Erythroblast (primary cell): ENCODE measurements at regions not wholly inside any gene's neighbourhood (a gene's known extent, or its start where the extent isn't known, plus 50 kb on each side); places are given as distances from the start of the nearest gene placed in this dataset.
"Not testable (repeated sequence)": the region's sequence is repeated elsewhere in the genome, so short reads cannot be mapped to it uniquely, and the experiment has no call there.

Source experiments
- DNase-seq, 2 experiments: peaks; one replicate each; lab custom pipeline; 2025; lab: John Stamatoyannopoulos, UW
- GATA1 ChIP-seq: IDR thresholded peaks from 2 replicates; pipeline ENCODE4 v1.6.1; 2011; ENCODE audit warnings: low read depth, mild to moderate bottlenecking, control low read depth, low read length, moderate library complexity
- POLR2A ChIP-seq: IDR thresholded peaks from 2 replicates; pipeline ENCODE4 v1.6.1; 2011; ENCODE audit warnings: mild to moderate bottlenecking, low read length

DNA sequence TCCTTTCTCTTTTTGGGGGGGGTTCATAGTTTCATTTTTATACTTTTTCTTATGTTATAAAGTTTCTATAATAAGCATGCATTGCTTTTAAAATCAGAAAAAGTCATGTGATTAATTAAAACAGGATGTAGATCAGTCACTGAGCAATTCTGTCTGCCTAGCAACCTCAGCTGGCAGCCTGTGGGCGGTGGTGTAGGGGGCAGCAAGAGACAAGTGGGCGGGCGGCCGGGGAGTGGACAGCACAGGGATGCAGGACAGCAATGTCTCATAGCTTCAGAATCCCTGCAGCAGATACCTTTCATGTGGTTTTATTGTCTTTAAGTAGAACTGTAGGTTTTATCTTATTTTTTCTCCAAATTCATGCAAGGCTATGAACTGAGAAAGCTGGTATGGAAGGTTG is 101.9 kb upstream of the S1PR3 start:
- DNase-seq = no peak
- no peak for TF ChIP-seq GATA1
- TF ChIP-seq POLR2A = no peak

DNA sequence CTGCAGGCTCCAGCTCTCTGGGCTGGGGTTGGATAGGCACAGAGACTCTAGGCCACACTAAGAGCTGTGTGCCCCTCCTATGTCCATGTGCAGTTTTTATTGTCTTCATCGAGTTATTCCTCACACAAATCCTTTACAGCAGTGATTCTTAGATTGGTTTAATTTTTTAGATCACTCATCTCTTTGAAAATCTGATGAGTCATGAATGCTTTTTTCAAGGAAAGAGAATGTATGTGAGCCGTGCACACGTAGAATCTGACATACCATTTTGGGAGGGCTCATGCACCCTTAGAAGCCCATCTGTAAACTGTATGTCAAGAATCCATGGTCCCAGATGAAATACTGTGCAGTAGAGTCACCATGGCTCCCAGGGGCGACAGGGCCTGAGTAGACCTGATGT is 100.7 kb upstream of the S1PR3 start:
- no peak for DNase-seq
- TF ChIP-seq GATA1 = no peak
- no peak for TF ChIP-seq POLR2A

DNA sequence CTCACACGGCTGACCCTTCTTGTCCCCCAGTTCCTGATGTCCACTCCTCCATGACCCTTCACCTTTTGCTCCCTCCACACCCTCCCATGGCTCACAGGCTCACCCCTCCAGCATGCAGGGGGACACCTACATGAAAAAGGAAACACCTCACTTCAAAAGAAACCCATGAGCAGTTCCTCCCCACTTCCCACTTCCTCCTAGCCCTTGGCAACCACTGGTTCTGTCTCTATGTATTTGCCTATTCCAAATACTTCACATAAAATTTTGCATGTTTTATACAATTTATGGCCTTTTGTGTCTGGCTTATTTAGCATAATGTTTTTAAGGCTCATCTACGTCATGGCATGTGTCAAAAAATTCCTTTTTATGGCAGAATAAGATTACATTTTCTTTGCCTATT is 100.2 kb upstream of the S1PR3 start:
- no peak for TF ChIP-seq POLR2A
- no peak for TF ChIP-seq GATA1
- DNase-seq = no peak

DNA sequence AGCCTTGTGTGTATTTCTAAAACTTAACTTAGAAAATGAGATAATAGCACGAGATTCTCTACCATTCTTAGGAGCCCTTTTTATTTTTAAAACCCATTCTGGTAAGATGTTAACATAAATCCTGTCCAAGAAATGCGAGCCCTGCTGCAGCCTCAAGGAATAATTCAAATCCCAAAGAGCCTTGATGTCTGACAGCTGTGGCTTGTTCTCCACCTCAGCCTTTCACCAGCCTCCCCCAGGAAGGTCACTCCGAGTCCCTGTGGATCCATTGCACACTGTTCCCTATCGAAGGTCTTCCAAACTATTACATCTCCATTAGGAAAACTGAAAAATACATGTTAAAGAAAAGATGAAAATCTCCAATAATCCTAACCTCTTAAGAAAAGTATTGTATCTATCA is 98.5 kb upstream of the S1PR3 start:
- no peak for DNase-seq
- TF ChIP-seq POLR2A = no peak
- TF ChIP-seq GATA1 = no peak

DNA sequence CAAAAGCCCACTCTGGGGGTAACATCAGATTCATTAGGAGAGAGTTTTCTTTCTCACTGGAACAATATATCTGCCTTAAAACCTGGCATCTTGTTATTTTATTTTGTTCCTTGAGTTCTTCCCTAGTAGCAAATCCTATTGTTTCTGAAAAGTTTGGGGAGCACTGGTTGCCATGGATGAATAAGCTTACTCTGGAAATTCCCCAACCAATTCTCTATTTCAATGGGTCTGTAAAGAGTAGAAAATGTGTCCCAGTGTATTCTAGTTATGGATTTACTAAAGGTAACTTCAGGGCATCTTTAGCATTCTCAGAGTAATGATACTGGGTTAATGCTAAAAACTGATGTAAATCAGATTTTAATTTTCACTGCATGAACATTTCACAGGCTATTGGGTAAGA is 94.2 kb upstream of the S1PR3 start:
- TF ChIP-seq GATA1 = no peak
- no peak for TF ChIP-seq POLR2A
- no peak for DNase-seq

DNA sequence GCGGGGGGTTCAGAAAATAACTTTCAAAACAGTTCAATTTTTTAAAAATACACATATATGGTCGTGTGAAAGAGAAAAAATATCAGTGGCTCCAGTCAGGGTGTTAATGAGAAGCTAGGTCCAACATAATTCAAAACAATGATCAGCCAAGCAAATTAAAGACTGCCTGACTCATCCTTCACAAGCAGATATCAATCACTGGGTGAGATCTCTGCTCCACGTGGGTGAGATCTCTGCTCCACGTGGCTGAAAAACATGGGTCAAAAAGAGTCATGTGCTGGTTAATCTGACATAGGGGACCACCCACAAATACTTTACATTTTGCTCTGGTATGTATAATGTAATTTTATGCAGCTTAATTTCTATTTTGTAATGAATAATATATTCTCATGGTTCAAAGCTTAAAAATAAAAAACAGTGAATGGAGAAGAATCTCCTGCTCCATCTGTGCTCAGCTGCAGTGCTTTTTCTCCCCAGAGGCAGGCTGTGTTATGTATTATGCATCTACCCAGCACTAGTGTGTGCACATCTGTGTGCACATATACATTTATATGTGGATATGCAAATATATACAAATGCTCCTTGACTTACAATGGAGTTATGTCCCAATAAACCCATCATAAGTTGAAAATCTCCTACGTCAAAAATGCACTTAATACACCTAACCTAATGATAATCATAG is 93.1 kb upstream of the S1PR3 start:
- DNase-seq = no peak
- no peak for TF ChIP-seq POLR2A
- TF ChIP-seq GATA1 = no peak

DNA sequence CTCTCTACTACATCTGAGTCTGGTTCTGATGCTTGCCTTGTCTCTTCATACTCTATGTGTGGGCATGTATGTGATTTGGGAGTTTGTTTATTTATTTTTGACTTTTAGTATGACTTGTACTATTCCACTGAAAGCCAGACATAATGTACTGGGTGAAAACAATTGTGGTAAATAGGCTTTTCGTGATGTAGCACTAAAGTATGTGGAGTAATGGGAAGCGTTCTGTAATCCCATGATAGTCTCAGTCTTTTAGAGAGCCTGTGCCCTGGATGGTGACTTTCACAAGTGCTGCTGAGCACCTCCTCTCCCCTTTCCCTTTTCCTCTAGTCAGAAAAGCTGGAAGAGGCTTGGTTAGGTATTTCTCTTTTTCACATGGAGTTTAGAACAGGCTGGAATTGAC is 85.8 kb upstream of the S1PR3 start:
- TF ChIP-seq POLR2A (no peak), GATA1 (no peak)
- DNase-seq = no peak

DNA sequence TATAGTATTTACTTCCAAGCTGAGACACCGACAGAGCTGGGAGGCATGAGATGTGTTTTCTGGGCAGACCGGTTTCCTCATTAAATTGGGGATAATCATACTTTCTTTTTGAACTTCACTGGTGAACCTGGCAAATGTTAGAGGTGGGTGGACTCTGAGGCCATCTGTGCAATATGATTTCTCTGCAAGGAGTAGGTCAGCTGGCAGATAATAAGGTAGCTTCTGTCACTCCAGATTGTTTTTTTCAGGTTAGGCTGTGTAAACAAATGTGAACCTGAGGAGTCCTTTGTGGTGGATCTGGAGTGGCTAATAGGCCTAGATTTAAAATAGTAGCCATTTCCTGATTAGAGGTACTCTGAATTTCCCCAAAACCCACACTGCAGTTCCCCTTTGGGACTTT is 75.4 kb upstream of the S1PR3 start:
- TF ChIP-seq POLR2A = no peak
- no peak for TF ChIP-seq GATA1
- no peak for DNase-seq

DNA sequence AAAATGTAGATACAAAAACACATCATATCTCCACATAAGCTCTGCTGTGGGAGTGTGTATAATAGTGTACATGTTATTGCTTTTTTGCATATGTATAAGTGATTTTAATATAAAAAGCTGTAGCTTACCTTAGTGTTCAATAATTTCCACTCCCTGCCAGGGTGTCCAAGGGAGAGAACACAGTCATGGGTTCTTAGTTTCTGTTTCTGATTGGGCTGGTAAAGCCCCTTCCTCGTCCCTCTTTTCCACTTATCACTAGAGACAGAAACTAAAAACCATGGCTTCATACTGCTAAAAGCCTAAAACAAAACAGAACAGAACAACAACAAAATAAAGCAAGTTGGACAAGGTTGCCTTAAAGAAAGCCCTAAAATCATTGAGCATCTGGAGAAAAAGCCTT is 74.4 kb upstream of the S1PR3 start:
- no peak for DNase-seq
- TF ChIP-seq POLR2A (no peak), GATA1 (no peak)

DNA sequence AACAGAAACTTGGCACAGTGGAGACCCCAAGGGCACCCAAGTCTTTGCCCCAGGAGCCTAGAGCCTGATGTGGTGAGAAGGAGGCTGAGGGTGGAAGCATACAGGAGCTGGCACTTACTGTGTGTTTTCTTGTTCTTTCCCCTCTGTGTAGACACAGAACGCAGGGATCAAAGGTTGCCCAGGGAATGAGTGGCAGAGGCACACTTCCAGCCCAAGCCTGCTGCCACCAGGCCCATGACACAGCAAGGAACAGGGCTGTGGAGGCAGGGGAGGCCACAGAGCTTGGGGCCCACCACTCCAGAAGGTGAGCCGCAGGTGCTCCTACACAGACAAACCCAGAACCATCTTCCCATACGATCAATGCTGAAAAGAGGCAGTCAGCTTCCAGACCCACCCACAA is 73.9 kb upstream of the S1PR3 start:
- DNase-seq = no peak
- TF ChIP-seq POLR2A (no peak), GATA1 (no peak)

DNA sequence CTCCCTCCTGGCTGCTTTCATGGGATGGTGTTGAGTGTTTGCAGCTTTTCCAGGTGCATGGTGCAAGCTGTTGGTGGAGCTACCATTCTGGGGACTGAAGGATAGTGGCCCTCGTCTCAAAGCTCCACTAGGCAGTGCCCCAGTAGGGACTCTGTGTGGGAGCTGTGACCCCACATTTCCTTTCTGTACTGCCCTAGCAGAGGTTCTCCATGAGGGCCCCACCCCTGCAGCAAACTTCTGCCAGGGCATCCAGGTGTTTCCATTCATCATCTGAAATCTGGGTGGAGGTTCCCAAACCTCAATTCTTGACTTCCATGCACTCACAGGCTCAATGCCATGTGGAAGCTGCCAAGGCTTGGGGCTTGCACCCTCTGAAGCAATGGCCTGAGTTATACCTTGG is 72.7 kb upstream of the S1PR3 start:
- DNase-seq = not testable (repeated sequence)

DNA sequence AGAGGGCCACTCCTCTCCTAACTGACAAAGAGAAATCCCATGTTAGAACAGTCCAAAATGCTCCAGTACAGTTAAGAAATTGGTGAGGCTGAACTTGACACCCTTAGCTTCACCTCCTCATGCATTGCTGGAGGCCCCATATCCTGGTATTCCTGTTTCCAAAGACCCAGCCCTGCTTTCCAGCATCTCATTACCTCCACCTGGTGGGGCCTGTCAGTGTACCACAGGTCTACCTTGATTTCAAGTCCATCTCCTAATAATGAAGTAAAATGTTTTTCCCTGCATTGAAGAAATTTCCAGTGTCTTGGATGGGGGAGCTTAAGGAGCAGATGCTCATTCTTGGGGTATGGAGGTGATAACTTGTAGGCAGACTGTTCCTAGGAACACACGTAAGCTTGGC is 70.6 kb upstream of the S1PR3 start:
- no peak for DNase-seq
- TF ChIP-seq GATA1 = no peak
- TF ChIP-seq POLR2A = no peak

DNA sequence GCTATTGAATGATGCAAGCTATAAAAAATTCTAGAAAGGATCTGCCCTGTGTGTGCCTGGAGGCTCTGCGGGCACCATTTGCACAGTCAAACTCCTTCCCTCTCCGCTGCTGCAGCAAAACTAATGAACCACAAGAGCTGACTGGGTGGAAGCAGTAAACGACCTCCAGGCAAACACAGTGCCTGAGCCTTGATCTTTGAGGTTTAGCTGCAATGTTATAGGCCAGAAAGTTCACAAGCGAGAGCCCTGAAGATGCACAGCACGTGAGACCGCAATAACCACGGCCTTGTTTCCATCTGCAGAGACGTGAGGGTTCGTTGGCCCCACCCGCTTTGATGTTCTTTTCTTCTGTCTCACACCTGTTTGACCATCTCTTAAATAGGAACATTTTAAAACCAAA is 69.2 kb upstream of the S1PR3 start:
- DNase-seq = no peak

DNA sequence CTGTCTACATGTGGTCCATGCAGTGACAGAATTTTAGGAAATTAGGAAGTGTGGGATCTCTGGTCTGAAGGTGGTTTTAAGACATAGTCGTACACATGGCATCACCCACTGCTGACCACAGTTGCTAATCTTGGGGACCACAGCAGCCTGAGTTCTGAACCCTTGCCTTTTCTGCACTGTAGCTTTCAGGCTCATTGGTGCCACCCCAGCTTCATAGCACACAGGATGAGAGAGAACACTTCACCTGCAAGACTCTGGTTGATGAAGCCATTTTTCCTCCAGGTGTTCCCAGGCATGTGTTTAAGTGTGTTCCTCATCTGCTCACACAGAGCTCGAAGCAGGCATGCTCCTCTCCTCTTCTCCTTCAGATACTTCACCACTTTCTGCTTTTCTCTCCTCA is 68.2 kb upstream of the S1PR3 start:
- no peak for DNase-seq
- TF ChIP-seq GATA1 (no peak), POLR2A (no peak)

More for the DNA sequence above, 69.2 kb upstream of the S1PR3 start:
- TF ChIP-seq POLR2A = no peak
- TF ChIP-seq GATA1 = no peak

DNA sequence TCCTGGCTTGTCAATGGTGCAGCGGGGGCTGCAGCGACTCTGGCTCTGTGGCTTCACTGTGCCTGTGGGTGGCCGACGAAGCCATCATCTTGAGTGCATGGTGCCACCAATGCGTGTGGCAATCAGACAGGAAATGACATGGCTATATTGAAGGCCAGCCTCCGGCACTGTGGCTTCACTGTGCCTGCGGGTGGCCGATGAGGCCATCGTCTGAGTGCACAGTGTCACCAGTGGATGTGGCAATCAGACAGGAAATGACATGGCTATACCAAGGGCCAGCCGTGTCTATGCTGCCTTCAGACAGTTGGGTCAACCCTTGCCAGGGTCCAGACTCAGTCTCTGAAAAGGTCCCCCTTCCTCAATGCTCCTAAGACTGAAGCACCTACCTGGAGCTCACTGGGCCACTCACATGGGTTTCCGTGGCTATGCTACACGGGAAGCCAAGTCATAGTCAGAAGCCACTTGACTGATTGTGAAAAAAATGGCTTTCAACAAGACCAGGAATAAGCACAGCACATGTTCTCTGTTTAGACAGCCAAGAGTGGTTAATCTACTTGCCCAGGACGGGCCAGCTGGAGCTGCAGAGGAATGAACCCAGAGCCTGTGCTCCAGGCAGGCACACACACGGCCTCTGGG is 67.5 kb upstream of the S1PR3 start:
- no peak for DNase-seq
- no peak for TF ChIP-seq GATA1
- TF ChIP-seq POLR2A = no peak

DNA sequence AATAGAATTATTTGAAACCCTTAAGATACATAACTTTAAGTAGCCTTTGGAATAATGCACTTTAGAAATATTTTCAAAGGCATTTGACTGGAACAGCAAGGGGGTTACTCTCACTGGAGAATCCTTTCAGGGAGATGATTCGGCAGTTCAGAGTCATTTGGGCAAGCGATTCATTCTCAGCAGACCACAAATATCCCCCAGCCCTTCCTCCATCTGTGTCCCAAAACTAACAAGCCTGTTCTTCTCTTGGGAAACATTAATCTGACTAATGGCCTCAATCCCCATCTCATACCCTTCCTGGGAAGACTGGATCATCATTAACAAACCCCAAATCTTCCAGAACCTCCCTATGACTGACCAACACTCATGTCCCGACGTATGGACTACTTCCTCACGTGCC is 65.8 kb upstream of the S1PR3 start:
- TF ChIP-seq POLR2A (no peak), GATA1 (no peak)
- DNase-seq = no peak
